ENCODE measurements at regions not wholly inside any gene's neighbourhood (a gene's known extent, or its start where the extent isn't known, plus 50 kb on each side); places are given as distances from the start of the nearest gene placed in this dataset.

- H3K27me3 ChIP-seq (ENCODE audit: control insufficient read depth, insufficient read depth, low read length), result peaks cover 5% of the 10 kb centered on the region
- H3K4me3 ChIP-seq (ENCODE audit: low read depth, low read length), result no peak overlapping the region
- H3K9me3 ChIP-seq (ENCODE audit: control insufficient read depth, insufficient read depth, low read length), result no peaks in the 10 kb centered on the region
- CTCF ChIA-PET, result no interaction called here
- no peak overlapping the region for H3K27ac ChIP-seq (ENCODE audit: low read depth, low read length)
- TF ChIP-seq CTCF (IDR thresholded peaks at IDR 0.05; ENCODE audit: low read depth, low read length), result no peak
- POLR2A ChIA-PET, result no interaction called here
- no peak for DNase-seq (ENCODE audit: low read depth, low spot score)
Measured at GRCh38 chr2:126846241-126846640, 52.4 kb upstream of the TEX51 start.
